ENCODE measurements at regions not wholly inside any gene's neighbourhood (a gene's known extent, or its start where the extent isn't known, plus 50 kb on each side); places are given as distances from the start of the nearest gene placed in this dataset.

DNA sequence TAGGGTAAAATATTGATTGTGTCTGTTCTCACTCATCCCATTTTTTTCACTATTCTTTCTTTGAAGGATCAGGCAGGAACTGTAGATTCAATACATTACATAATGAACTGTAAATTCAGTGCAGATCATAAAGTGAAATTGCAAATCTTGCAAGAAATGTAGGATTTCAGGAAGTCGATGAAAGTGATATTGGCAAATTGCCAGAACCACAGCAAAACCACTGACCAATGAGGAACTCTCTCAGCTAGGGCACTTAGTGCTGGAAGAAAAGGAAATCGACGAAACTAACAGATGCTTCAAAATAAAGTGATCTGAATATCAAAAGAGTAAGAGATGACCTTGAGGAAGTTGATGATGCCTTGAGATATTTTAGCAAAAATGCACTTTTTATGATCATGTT is 157.6 kb downstream of the AACS start:
- Histone ChIP-seq H3K27ac (no peak overlapping the region), H3K9me3 (no peaks in the 10 kb centered on the region), H3K27me3 (peaks cover 0 to 13% (median 0%) of the 10 kb centered on the region in 3 donors), H3K36me3 (no peaks in the 10 kb centered on the region), H3K4me1 (peaks cover 0 to 3% (median 1%) of the 10 kb centered on the region in 4 donors), H3K4me3 (no peak overlapping the region)
- DNase-seq = no peak
- 45 to 67% (median 56%) methylated on average over 3 of the region's 3 CpGs for WGBS, 5 donors
- intact Hi-C loops (cut with DNase I; ENCODE audit: low total_unique reads) = no loop called here
- TF ChIP-seq POLR2AphosphoS5 (IDR thresholded peaks at IDR 0.05) (no peak), POLR2A (IDR thresholded peaks at IDR 0.05) (no peak), EP300 (IDR thresholded peaks at IDR 0.05) (no peak)
- TF ChIP-seq, protein P1, sequence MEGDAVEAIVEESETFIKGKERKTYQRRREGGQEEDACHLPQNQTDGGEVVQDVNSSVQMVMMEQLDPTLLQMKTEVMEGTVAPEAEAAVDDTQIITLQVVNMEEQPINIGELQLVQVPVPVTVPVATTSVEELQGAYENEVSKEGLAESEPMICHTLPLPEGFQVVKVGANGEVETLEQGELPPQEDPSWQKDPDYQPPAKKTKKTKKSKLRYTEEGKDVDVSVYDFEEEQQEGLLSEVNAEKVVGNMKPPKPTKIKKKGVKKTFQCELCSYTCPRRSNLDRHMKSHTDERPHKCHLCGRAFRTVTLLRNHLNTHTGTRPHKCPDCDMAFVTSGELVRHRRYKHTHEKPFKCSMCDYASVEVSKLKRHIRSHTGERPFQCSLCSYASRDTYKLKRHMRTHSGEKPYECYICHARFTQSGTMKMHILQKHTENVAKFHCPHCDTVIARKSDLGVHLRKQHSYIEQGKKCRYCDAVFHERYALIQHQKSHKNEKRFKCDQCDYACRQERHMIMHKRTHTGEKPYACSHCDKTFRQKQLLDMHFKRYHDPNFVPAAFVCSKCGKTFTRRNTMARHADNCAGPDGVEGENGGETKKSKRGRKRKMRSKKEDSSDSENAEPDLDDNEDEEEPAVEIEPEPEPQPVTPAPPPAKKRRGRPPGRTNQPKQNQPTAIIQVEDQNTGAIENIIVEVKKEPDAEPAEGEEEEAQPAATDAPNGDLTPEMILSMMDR (IDR thresholded peaks at IDR 0.05) = no peak

DNA sequence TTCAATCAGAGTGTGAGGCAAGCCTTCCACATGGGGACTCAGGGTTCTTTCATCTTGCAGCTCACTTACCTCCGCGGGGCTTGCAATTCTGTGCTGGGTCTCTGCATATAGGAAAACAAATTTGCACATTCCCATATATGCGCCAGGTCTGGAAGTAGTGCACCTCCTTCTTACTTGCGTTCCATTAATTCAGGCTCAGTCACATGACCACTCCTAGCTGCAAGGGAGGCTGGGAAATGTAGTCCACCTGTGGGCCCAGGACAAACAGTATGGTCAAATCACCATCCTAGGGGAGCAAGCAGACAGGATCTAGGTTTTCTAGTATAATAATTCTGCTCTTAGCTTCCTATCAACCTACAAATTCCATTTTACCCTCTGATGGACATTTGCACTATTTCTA is 160.4 kb downstream of the AACS start:
- Histone ChIP-seq H3K4me3 (no peak overlapping the region), H3K27ac (no peak overlapping the region), H3K36me3 (no peaks in the 10 kb centered on the region), H3K9me3 (no peaks in the 10 kb centered on the region), H3K4me1 (no peaks in the 10 kb centered on the region), H3K27me3 (peaks cover 0 to 4% (median 0%) of the 10 kb centered on the region in 3 donors)
- TF ChIP-seq, protein P1 (IDR thresholded peaks at IDR 0.05) = no peak
- no peak for TF ChIP-seq POLR2A (IDR thresholded peaks at IDR 0.05)
- no peak for TF ChIP-seq POLR2AphosphoS5 (IDR thresholded peaks at IDR 0.05)
- TF ChIP-seq EP300 (IDR thresholded peaks at IDR 0.05) = no peak
- 93 to 98% (median 96%) methylated on average over 4 of the region's 4 CpGs for WGBS, 5 donors
- no peak for DNase-seq
- intact Hi-C loops (cut with DNase I; ENCODE audit: low total_unique reads) = no loop called here

DNA sequence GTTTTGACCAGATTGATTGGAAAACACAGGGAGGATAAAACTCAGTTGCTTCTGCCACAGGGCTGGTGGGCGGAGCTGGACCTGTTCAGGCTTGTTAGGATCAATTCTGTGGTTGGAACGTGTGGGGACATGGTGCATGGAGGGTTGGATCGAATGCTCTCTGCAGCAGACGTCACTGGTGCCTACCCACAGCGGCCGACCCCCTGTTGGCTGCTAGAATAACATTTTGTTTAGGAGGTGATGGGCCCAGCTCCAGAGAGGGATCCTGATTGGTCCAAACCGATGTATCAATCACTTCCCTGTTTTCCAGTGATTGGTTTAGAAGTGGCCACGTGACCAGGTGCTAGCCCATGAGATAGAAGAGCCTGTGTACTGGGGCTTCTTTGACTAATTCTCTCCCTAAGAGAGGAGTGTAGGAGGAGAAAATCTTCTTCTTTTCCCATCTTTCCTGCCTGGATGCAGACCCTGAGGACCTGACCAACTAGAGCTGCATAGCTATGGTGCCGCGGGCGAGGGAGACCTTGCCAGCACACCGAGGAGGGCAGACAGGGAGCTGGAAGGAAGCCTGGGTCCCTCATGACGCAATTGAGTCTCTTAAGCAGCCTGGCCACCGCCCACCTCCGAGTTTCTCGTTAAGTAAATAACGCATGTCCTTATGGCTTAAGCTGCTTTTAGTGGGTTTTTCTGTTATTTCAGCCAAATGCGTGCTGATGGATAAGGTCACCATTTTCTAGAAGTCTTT is 163.5 kb downstream of the AACS start:
- H3K36me3 ChIP-seq = no peaks in the 10 kb centered on the region
- 74 to 83% (median 80%) methylated on average over 18 of the region's 18 CpGs for WGBS, 5 donors
- H3K27me3 ChIP-seq = no peaks in the 10 kb centered on the region
- H3K4me1 ChIP-seq = no peaks in the 10 kb centered on the region
- TF ChIP-seq POLR2A (IDR thresholded peaks at IDR 0.05) (no peak), EP300 (IDR thresholded peaks at IDR 0.05) (no peak), POLR2AphosphoS5 (IDR thresholded peaks at IDR 0.05) (no peak)
- TF ChIP-seq, protein P1 (IDR thresholded peaks at IDR 0.05) = no peak
- H3K27ac ChIP-seq = no peak overlapping the region
- H3K4me3 ChIP-seq = no peak overlapping the region
- DNase-seq = no peak
- no peaks in the 10 kb centered on the region for H3K9me3 ChIP-seq
- intact Hi-C loops (cut with DNase I; ENCODE audit: low total_unique reads) = no loop called here

DNA sequence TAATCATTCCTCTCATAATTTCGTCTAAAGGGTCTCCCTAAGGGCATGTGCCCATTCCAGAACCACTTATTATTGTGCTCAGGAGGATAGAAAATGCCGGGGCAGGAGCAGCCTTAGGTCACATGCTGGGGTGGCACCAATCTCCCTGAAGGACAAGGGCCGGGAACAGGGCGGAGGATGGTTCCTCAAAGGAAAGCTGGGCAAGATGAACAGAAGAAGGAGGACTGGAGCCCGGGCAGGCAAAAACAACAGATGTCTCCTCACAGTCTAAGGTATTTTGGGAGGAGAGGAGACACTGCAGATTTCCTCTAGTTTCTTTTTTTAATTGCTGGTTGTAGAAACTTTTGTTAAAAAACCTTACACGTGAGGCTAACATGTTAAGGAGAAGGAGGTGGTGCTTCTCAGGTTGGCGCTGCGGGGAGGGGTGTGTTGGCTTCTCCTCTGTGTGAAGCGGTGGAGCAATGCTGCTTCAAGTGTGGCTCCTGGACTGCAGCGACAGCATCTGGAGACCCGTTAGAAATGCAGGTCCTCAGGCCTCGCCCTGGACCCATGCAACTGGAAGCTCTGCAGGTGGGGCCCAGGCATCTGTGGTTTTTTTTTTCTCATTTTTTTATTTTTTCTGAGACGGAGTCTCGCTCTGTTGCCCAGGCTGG is 164.8 kb downstream of the AACS start:
- no peaks in the 10 kb centered on the region for H3K27me3 ChIP-seq
- H3K36me3 ChIP-seq = no peaks in the 10 kb centered on the region
- no peak overlapping the region for H3K4me3 ChIP-seq
- no peak for DNase-seq
- intact Hi-C loops (cut with DNase I; ENCODE audit: low total_unique reads) = no loop called here
- TF ChIP-seq POLR2A (IDR thresholded peaks at IDR 0.05) = no peak
- TF ChIP-seq, protein P1 (IDR thresholded peaks at IDR 0.05) = no peak
- TF ChIP-seq EP300 (IDR thresholded peaks at IDR 0.05) = no peak
- TF ChIP-seq POLR2AphosphoS5 (IDR thresholded peaks at IDR 0.05) = no peak
- no peak overlapping the region for H3K27ac ChIP-seq
- no peaks in the 10 kb centered on the region for H3K4me1 ChIP-seq
- no peaks in the 10 kb centered on the region for H3K9me3 ChIP-seq
- 84 to 91% (median 88%) methylated on average over 14 of the region's 14 CpGs for WGBS, 5 donors

Measured in stomach (tissue), 8 donors.